ENCODE measurements at regions not wholly inside any gene's neighbourhood (a gene's known extent, or its start where the extent isn't known, plus 50 kb on each side); places are given as distances from the start of the nearest gene placed in this dataset.
A peak's percentile ranks its signal among the peaks of the same experiment; 100 is the strongest.

DNA sequence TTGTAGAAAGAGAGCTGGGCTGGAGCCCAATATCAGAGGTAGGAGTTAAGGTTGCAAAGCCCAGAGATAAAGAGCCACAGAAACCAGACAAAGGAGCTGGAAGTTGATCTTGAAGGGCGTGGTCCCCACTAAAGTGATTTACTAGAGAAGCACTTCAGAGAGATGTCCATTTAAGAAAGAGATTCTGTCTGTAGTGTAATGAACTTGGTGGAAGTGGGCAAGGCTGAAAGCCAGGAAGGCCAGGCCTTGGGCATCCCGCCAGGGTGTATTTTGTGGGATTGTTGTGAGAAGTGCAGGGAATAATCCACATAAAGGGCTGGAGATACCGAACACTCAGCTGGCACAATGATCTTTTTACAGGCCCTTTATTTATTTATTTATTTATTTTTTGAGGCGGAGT is 1398.8 kb downstream of the TBC1D22A start:
- no peak overlapping the region for H3K9ac ChIP-seq (ENCODE audit: low read depth, low read length)
- no peaks in the 10 kb centered on the region for H3K9me3 ChIP-seq (ENCODE audit: insufficient read depth, low read depth, low read length)
- no peak overlapping the region for H3K4me3 ChIP-seq (ENCODE audit: low read length)
- no peaks in the 10 kb centered on the region; the same call in 1 of the 2 replicates for H3K27me3 ChIP-seq (ENCODE audit: insufficient read depth, low read length)
- H3K4me1 ChIP-seq (ENCODE audit: insufficient read depth, low read length), result no peaks in the 10 kb centered on the region
- H3K27ac ChIP-seq (ENCODE audit: low read length), result no peak overlapping the region
- no peaks in the 10 kb centered on the region for H3K36me3 ChIP-seq (ENCODE audit: insufficient read depth, low read depth, low read length)

DNA sequence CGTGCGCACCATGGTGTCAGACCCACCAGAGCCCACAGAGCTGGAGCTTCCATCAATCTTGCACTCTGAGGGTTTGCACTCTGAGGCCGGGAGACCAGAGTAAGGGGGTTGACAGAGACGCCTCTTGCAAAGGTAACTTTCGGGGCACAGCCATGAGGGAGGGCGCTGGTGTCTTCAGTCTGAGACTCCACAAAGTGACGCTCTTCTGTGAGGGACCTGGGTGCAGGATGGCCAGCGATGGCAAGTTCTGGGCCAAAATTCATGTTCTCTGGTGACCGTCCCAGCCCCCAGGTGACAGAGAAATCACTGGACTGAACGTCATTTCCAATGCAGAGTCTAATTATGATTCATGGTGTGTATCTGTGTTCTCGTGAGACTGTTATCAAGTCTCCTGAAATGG is 1395.2 kb downstream of the TBC1D22A start:
- no peaks in the 10 kb centered on the region for H3K9me3 ChIP-seq (ENCODE audit: insufficient read depth, low read depth, low read length)
- no peaks in the 10 kb centered on the region for H3K36me3 ChIP-seq (ENCODE audit: insufficient read depth, low read depth, low read length)
- H3K4me3 ChIP-seq (ENCODE audit: low read length), result no peak overlapping the region
- H3K27me3 ChIP-seq (ENCODE audit: insufficient read depth, low read length), result no peaks in the 10 kb centered on the region
- no peaks in the 10 kb centered on the region for H3K4me1 ChIP-seq (ENCODE audit: insufficient read depth, low read length)
- no peak overlapping the region for H3K27ac ChIP-seq (ENCODE audit: low read length)
- no peak overlapping the region for H3K9ac ChIP-seq (ENCODE audit: low read depth, low read length)

DNA sequence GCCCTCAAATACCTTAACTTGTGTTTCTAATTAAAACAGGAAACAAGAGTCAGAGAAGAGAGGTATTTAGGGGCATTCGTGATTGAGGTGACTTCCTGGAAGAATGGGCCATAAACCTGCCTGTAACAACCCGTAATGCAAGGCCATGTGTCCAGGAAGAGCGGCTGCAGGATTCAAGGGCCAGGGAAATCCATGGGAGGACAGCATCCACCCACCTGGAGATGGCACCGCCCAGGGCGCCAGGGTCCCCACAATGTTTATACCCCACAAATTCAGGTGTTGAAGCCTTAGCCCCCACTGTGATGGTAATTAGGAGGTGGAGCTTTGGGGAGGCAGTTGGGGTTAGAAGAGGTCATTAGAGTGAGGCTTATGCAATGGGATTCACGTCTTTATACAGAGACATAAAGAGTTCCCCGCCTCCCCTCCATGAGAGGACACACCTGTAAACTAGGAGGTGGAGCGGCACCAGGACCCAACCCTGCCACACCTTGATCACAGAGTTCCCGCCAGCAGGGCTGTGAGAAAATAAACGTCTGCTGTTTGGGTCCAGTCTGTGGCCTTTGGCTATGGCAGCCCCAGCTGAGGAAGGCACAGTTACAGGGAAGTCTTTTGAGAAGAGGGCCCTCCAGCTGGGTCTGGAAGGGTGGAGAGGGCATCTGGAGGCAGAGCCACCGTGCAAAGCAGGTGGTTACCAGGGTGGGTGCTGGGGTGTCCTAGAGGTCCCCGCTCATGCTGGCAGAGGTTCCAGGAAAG is 1394.3 kb downstream of the TBC1D22A start:
- Histone ChIP-seq H3K27ac (ENCODE audit: low read length) (no peak overlapping the region), H3K9me3 (ENCODE audit: insufficient read depth, low read depth, low read length) (no peaks in the 10 kb centered on the region), H3K27me3 (ENCODE audit: insufficient read depth, low read length) (no peaks in the 10 kb centered on the region), H3K4me3 (ENCODE audit: low read length) (no peak overlapping the region), H3K36me3 (ENCODE audit: insufficient read depth, low read depth, low read length) (no peaks in the 10 kb centered on the region), H3K4me1 (ENCODE audit: insufficient read depth, low read length) (no peaks in the 10 kb centered on the region), H3K9ac (ENCODE audit: low read depth, low read length) (no peak overlapping the region)

GRCh38 chr22:48155446-48155845 is 1393.0 kb downstream of the TBC1D22A start:
- H3K27ac ChIP-seq (ENCODE audit: low read length), result no peak overlapping the region
- H3K4me3 ChIP-seq (ENCODE audit: low read length), result no peak overlapping the region
- H3K9me3 ChIP-seq (ENCODE audit: insufficient read depth, low read depth, low read length), result no peaks in the 10 kb centered on the region
- no peak overlapping the region for H3K9ac ChIP-seq (ENCODE audit: low read depth, low read length)
- H3K36me3 ChIP-seq (ENCODE audit: insufficient read depth, low read depth, low read length), result no peaks in the 10 kb centered on the region
- no peaks in the 10 kb centered on the region for H3K4me1 ChIP-seq (ENCODE audit: insufficient read depth, low read length)
- H3K27me3 ChIP-seq (ENCODE audit: insufficient read depth, low read length), result no peaks in the 10 kb centered on the region

- H3K27me3 ChIP-seq (ENCODE audit: insufficient read depth, low read length), result no peaks in the 10 kb centered on the region
- H3K4me1 ChIP-seq (ENCODE audit: insufficient read depth, low read length), result no peaks in the 10 kb centered on the region
- H3K9me3 ChIP-seq (ENCODE audit: insufficient read depth, low read depth, low read length), result no peaks in the 10 kb centered on the region
- H3K4me3 ChIP-seq (ENCODE audit: low read length), result no peak overlapping the region
- no peak overlapping the region for H3K27ac ChIP-seq (ENCODE audit: low read length)
- H3K36me3 ChIP-seq (ENCODE audit: insufficient read depth, low read depth, low read length), result no peaks in the 10 kb centered on the region
- no peak overlapping the region for H3K9ac ChIP-seq (ENCODE audit: low read depth, low read length)
Observed at GRCh38 chr22:48154943-48155240, 1392.4 kb downstream of the TBC1D22A start.

- Histone ChIP-seq H3K4me1 (ENCODE audit: insufficient read depth, low read length) (no peaks in the 10 kb centered on the region), H3K36me3 (ENCODE audit: insufficient read depth, low read depth, low read length) (no peaks in the 10 kb centered on the region), H3K4me3 (ENCODE audit: low read length) (no peak overlapping the region), H3K27me3 (ENCODE audit: insufficient read depth, low read length) (no peaks in the 10 kb centered on the region), H3K27ac (ENCODE audit: low read length) (no peak overlapping the region), H3K9ac (ENCODE audit: low read depth, low read length) (no peak overlapping the region), H3K9me3 (ENCODE audit: insufficient read depth, low read depth, low read length) (no peaks in the 10 kb centered on the region)
Observed at GRCh38 chr22:48154169-48154942, 1391.9 kb downstream of the TBC1D22A start.

GRCh38 chr22:48153726-48154125 is 1391.3 kb downstream of the TBC1D22A start:
- H3K27me3 ChIP-seq (ENCODE audit: insufficient read depth, low read length), result no peaks in the 10 kb centered on the region
- no peaks in the 10 kb centered on the region for H3K9me3 ChIP-seq (ENCODE audit: insufficient read depth, low read depth, low read length)

DNA sequence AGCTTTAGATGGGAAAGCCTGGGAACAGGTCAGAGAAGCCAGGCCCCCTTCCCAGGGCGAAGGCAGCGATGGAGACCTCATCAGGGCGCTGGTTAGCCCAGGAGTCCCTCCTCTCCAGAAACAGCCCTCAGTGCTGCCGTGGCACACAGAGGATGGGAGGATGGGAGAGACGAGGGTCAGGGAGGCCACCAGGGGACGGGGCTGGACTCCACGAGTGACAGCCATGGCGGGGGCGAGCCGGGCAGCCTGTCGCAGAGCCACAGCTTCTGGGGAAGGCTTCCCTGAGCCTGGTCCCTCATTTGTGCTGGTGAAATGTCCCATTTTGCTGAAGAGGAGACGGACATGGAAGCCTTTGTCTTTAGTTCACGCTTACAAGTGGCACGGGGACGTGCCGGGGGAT is 1390.5 kb downstream of the TBC1D22A start:
- Histone ChIP-seq H3K36me3 (ENCODE audit: insufficient read depth, low read depth, low read length) (no peaks in the 10 kb centered on the region), H3K9ac (ENCODE audit: low read depth, low read length) (no peak overlapping the region), H3K27me3 (ENCODE audit: insufficient read depth, low read length) (0 out of 2 replicates have a peak, but pooled peaks cover 2% of the 10 kb centered on the region), H3K4me1 (ENCODE audit: insufficient read depth, low read length) (peaks cover 1% of the 10 kb centered on the region; the same call in 1 of the 2 replicates), H3K4me3 (ENCODE audit: low read length) (no peak overlapping the region), H3K9me3 (ENCODE audit: insufficient read depth, low read depth, low read length) (no peaks in the 10 kb centered on the region), H3K27ac (ENCODE audit: low read length) (no peak overlapping the region)

More at GRCh38 chr22:48153726-48154125, 1391.3 kb downstream of the TBC1D22A start:
- Histone ChIP-seq H3K36me3 (ENCODE audit: insufficient read depth, low read depth, low read length) (no peaks in the 10 kb centered on the region), H3K4me3 (ENCODE audit: low read length) (no peak overlapping the region), H3K4me1 (ENCODE audit: insufficient read depth, low read length) (no peaks in the 10 kb centered on the region), H3K9ac (ENCODE audit: low read depth, low read length) (no peak overlapping the region), H3K27ac (ENCODE audit: low read length) (no peak overlapping the region)

GRCh38 chr22:48152164-48152775 is 1389.8 kb downstream of the TBC1D22A start:
- H3K9ac ChIP-seq (ENCODE audit: low read depth, low read length), result no peak overlapping the region
- H3K27ac ChIP-seq (ENCODE audit: low read length), result no peak overlapping the region
- no peaks in the 10 kb centered on the region for H3K9me3 ChIP-seq (ENCODE audit: insufficient read depth, low read depth, low read length)
- peaks cover 5% of the 10 kb centered on the region; the same call in 1 of the 2 replicates for H3K4me1 ChIP-seq (ENCODE audit: insufficient read depth, low read length)
- no peaks in the 10 kb centered on the region for H3K36me3 ChIP-seq (ENCODE audit: insufficient read depth, low read depth, low read length)
- H3K27me3 ChIP-seq (ENCODE audit: insufficient read depth, low read length), result 0 out of 2 replicates have a peak, but pooled peaks cover 5% of the 10 kb centered on the region
- no peak overlapping the region for H3K4me3 ChIP-seq (ENCODE audit: low read length)

GRCh38 chr22:48151641-48152040 is 1389.2 kb downstream of the TBC1D22A start:
- Histone ChIP-seq H3K36me3 (ENCODE audit: insufficient read depth, low read depth, low read length) (no peaks in the 10 kb centered on the region), H3K9ac (ENCODE audit: low read depth, low read length) (no peak overlapping the region), H3K27ac (ENCODE audit: low read length) (no peak overlapping the region), H3K4me1 (ENCODE audit: insufficient read depth, low read length) (peaks cover 8% of the 10 kb centered on the region; the same call in 1 of the 2 replicates), H3K4me3 (ENCODE audit: low read length) (no peak overlapping the region), H3K27me3 (ENCODE audit: insufficient read depth, low read length) (peaks cover 6% of the 10 kb centered on the region; the same call in 1 of the 2 replicates), H3K9me3 (ENCODE audit: insufficient read depth, low read depth, low read length) (no peaks in the 10 kb centered on the region)

GRCh38 chr22:48147831-48148230 is 1385.4 kb downstream of the TBC1D22A start:
- Histone ChIP-seq H3K9me3 (ENCODE audit: insufficient read depth, low read depth, low read length) (no peaks in the 10 kb centered on the region), H3K4me3 (ENCODE audit: low read length) (peak overlapping the region; percentile 9; the same call in 1 of the 2 replicates), H3K36me3 (ENCODE audit: insufficient read depth, low read depth, low read length) (no peaks in the 10 kb centered on the region), H3K4me1 (ENCODE audit: insufficient read depth, low read length) (peaks cover 8% of the 10 kb centered on the region; the same call in 1 of the 2 replicates), H3K27ac (ENCODE audit: low read length) (no peak overlapping the region), H3K9ac (ENCODE audit: low read depth, low read length) (no peak overlapping the region), H3K27me3 (ENCODE audit: insufficient read depth, low read length) (peaks cover 23% of the 10 kb centered on the region)

Data from iPS-20b (cell line).